HG03196 (cell line): ENCODE measurements at regions not wholly inside any gene's neighbourhood (a gene's known extent, or its start where the extent isn't known, plus 50 kb on each side); places are given as distances from the start of the nearest gene placed in this dataset.

ENCODE experiments used
- ATAC-seq: cut with Tn5 transposase; IDR thresholded peaks from one replicate; pipeline ENCODE4 v1.9.1; 2021; ENCODE audit not compliant: unreplicated experiment

DNA sequence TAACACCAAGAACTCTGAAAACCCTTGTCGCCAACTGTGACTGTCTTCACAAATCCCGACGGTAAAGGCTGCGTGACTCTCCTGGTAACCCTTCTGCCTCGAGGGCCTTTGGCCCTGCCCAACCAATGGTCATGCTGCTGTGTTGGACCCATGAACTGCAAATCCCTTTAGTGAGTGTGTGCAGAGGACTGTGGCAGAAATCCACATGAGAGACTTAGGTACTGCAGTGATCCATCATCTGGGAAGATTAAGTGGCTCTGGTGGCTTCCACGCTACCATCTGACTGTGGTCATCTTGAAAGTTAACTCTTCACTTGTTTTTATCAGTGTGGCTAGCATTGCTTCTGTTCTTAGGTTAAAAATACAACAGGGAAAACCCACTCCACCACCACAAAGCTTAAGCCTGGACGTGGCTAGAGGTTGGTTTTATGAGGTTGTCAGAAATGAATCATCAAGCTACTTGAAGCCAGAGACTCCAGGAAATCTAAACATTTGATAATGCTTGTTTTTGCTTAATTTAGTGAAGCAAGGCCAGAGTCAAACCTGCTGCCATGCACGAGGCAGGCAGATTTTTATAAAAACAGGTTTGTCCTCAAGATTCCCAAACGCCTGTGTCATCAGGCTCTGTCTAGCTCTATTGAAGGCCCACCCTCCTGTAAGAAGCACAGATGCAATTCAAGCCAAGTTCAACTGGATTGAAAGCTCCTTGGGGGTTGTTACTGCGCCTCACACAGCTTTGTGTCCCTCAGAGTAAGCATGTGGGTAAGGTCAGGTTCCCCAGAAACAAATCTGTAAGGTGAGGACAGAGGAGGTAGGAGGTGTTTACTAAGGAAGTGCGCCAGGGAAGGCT is 52.7 kb upstream of the ERCC6L2 start:
- ATAC-seq: peak; percentile 88

DNA sequence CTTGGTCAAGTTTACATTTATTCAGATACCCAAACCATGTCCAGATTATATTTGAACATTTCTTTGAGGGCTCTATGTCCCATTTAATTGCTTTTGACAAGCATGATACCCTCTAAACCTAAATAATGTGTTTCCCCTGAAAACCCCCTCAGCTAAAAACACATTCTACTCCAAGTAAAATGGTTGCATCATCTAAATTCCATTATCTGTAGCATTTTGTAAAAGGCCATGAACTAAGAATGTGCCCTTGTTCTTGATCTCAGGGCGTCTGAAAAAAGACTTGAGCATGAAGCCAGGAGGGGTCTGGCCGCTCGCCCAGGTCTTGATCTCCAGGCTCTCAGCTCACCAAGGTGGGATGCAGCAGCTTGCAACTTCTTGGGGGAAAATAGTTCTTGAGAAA is 53.5 kb upstream of the ERCC6L2 start:
- ATAC-seq: no peak

DNA sequence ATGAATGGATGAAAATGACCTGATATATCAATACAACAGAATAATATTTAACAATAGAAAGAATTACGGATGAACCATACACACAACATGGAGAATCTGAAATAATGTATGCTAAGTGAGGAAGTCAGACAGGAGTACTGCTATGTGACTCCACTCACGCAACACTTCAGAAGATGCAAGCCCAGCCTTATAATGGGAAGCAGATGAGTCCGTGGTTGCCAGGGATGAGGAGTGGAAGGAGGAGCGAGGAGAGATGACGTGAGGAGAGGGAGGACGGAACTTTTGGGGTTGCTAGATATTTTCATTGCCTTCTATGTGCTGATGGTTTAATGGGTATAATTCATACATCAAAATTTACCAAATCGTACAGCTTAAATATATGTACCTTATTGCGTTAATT is 55.4 kb upstream of the ERCC6L2 start:
- ATAC-seq: no peak

DNA sequence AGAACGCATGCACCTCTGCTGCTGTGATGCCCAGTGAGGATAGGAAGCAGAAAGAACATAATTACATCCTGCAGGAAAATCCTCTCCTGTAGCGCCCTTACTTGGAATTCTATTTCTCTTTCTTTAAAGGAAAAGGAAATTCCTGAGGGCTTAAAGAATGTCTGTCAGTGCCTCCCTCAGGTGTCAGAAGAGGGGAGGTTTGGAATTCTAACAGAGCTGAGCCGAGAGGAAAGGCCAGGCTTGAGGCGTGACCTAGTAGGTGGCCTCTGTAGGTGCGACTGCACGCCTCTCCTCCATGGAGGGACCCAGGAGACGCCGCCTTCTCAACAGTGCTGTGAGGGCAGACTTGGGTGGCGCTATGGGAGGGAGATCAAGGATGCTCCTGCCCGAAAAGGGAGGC is 55.9 kb upstream of the ERCC6L2 start:
- ATAC-seq: no peak

DNA sequence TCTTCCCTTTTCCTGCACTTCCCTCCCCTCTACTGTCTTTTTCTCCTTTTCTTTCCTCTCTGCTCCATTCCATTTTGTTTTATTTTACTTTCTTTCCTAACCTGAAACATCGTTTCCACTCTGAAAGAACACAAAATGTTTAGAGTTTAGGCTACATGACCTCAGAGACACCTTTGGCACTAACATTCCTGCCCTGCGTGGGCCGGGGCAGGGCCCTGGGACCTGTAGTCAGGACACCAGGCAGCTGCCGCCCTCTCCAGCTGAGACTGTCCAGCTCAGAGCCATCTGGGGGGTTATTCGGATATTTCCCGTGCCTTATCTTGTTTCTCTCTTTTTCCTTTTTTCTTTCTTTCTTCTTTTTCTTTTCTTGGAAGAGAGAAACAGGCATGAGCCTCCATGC is 58.3 kb upstream of the ERCC6L2 start:
- no peak for ATAC-seq

DNA sequence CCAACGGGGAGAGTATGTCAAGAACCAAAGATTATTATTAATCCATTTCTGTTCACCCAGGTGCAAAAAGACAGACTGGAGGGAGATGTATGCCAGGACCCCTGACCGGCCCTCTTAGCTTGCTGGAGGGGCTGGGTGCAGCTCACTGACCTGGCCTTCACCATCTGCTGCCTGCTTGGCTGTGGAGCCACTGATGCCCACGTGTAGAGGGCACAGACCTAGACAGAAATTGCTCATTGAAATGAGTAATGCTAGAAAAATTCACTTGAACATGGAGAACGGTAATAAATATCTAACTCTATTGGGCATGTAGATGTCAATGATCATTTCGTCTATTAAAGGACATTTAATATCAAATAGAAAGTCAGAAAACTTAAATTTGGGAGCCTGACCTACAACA is 58.8 kb upstream of the ERCC6L2 start:
- no peak for ATAC-seq

DNA sequence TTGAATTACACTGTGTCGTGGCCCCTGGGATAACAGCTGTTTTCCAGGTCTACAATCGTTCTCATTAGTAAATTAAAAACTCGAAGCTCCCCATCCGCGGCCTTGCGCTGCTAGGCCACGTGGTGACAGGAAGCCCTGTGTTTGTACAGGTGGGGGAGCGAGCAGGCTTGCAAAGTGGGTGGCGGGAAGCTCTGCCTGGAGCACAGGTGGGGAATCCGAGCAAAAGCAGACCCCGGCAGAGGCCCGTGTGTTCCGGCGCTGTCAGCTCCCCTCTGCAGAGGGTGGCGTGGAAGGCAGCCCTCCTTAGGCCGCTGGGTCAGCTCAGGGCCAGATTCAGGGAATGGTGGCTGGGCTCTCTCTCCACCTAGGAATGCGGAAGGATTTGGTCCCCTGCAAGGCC is 59.5 kb upstream of the ERCC6L2 start:
- ATAC-seq: no peak

DNA sequence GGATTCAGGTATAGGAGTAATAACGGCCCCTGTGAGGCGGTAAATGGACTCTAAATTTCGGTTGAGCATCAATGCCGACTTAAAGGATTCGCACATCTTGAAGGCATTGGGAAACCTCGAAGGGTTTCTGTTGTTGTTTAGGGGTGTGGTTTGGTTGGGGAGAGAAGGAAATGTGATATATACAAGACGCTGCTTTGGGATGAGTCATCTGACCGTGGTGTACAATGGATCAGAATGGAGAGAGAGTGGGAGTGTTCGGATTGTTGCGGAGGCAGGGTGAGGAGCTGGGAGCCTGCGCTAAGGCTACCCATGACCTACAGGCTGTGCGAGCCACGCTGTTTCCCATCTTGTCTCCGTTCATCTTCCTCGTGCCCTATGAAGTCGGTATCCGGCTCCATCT is 60.4 kb upstream of the ERCC6L2 start:
- no peak for ATAC-seq

DNA sequence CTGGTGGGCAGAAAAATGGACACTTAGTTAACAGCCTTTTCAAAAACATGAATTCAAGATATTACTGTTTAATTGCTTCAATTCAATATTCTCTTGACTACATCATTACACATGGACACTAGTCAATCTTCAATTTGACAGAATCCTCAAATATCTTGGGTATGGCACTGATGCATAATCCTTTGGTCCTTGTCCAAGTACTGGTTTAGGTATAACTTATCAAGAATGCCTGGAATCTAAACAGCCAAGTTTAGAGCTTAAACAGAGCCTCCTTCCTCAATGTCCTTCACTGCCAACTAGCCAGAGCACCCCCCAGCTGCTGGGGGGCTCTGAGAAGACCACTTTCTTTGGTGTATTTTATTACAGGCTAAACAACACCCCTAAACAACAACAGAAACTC is 61.6 kb upstream of the ERCC6L2 start:
- no peak for ATAC-seq

DNA sequence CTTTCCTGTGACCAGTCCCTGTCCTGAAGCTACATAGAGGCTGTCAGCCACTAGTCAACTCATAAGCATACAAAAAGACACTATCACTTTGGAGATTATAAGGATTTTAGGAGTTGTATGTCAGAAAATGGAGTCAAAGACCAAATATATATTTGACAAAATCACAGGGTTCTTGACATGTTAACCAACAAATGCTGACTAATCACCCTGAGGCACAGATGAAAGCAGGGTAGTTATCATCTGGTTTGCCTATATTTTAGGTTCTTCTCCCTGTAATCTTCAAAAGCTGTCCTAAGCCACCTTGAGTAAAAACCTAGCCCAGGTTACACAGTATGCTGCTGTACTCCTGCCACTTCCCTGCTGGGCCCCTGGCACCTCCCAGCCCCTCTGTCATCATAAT is 64.7 kb upstream of the ERCC6L2 start:
- ATAC-seq: no peak

DNA sequence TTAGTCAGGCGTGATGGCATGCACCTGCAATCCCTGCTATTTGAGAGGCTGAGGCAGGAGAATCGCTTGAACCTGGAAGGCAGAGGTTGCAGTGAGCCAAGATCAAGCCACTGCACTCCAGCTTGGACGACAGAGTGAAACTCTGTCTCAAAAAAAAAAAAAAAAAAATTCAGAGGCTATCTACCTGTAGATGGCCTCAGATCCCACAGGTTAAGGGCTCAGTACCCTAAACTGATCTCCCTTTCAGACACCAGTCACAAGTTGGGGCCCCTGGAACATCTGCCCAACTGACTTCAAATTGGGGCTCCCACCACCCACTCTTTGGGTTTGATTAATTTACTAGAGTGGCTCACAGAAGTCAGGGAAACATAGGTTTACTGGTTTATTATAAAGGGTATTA is 65.4 kb upstream of the ERCC6L2 start:
- no peak for ATAC-seq

DNA sequence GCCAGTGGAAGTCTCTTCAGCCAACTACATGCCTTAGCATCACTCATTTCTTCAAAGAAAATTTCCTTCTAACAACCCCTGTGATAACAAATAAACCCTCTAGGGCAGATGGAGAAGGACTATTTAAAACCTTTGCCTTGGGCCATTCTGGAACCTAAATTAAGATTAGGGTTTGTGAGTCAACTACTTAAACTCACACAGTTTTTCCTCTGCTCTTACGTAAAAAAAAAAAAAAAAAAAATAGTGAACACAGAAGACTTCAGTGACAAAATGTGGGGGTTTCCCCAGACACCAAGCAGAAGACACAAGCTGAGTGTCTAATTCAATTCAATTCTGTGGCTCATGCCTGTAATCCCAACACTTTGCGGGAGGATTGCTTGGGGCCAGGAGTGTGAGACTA is 65.8 kb upstream of the ERCC6L2 start:
- no peak for ATAC-seq

DNA sequence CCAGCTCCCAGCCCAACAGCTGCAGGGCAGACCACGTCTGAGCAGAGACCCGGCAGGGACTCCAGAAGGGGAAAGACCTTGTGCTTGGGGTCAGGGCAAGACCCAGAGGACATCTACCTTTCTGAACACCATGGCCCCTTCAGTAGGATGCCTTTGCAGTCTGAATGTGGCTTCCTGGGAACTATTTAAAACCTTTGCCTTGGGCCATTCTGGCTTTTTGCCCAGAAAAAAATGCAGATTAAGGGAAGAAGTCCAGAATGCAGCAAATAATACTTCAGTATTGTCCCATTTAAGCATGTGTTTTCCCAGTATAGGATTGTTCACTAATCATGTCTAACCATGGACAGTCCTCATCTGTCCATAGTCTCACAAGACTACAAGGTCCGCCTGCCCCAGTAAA is 67.5 kb upstream of the ERCC6L2 start:
- no peak for ATAC-seq

DNA sequence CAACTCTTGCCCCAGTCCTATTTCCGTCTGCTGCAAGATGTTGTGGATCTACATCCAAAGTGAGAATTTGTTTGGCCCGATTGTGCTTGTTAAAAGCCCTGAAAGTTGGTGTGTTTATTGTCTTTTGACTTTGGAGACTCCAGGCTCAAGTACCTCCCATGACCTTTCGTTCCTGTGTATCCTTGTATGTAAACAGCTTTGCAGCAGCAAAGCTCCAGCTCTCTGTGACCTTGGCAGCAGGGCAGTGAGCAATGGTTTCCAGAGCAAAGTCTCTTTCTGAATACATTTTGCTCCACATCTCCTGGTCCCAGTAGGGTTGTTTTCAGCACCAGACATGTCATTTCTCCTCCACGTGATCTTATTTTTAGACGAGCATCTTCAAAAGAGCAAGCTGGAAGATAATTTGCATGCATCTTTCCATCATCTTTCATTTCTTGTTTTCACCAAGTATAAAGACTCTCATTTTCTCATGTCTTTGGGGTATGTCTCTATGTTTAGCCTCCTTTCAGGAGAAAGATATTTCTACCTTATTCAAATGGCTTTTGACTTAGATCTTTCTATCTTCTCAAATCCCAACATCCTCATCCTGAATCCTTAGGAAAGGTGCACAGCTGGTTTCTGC is 68.1 kb upstream of the ERCC6L2 start:
- no peak for ATAC-seq

DNA sequence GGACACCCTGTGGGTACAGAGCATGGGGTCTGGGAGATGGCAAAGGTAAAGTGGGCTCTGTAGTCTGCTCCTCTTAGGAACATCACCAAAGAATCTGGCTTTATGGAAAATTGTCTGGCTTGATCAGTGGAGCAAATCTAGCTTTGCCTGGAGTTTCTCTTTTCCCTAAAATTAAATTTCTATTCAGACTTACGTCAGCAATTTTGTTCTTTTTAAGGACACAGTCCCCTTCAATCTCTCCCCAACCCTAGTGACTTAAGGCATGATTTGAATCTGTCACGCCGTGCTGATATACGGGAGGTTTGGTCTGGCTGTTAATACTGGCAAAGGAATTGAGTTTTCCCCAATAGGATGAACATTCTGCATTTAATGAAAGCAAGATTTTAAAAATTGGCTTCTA is 72.3 kb upstream of the ERCC6L2 start:
- no peak for ATAC-seq

DNA sequence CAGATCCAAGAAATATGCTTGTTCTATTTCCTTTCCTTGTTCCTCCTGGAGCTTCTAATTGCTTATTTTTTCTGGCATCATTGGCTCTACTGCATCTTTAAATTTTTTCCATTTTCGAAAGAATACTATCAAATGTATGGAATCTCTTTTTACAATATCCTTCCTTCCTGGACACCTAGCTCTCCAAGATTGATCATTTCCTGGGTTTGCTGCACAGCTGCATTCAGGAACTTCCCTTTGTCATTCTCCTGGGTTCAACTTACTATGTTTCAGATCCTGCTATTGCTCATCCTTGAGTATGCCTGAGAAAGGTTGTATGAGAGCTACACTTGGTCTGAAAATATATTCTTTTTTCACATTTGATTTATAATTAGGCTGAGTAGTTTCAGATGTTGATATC is 73.7 kb upstream of the ERCC6L2 start:
- no peak for ATAC-seq

DNA sequence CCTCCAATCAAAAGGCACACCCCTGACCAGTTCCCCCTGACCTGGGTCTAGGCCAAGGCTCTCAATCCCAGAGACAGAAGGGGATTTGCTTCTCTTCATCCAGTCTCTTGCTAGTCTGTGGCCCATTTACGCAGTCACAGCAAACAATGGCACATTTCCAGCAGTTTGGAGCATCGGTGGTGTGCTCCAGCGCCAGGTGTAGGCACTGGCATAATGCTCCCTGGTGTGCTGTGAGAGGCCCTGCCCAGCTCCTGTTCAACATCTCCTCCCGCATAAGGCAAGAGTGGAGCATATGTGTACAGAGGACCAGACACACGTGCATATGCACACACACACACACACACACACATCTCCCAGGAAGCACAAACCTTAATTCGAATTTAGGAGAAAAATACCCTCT is 79.5 kb upstream of the ERCC6L2 start:
- ATAC-seq: no peak

DNA sequence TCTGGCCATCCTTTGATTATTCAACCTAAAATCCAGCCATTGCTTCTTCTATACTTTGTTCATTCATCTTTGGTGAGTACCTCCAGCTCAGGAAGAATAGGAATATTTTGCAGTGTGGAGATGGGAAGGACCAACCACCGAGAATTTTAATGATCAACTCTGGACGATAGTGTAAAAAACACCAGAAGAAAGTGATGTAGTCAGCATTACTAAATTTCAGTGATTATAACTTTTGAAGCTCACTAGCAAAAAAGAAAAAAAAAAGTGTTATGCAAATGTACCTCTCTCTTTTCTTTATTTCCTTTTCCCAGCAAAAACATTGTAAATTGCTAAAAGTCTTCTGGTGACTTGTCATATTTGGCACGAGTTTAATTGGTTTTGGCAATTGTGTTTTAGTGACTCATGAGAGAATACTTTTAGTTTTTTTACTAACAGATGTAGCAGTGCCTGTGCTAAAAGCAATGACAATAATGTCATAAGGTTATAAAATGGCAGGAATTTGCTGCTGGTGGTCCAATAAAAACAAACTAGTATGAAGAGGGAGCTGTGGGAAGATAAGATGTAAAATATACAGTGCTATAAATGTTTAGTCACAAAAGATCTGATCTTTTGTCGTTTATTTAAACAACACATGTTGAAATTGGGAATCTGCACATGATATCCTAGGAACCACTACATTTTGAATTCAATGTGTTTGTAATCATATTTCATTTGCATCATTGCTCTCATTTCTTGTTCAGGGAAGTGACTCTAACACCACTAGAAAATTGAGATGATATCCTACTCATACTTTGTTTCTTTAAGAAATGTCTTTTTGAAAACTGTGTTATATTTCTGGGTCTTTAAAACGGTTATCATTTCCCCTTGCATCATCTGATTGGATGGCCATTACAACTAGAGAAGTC is 81.3 kb upstream of the ERCC6L2 start:
- no peak for ATAC-seq

DNA sequence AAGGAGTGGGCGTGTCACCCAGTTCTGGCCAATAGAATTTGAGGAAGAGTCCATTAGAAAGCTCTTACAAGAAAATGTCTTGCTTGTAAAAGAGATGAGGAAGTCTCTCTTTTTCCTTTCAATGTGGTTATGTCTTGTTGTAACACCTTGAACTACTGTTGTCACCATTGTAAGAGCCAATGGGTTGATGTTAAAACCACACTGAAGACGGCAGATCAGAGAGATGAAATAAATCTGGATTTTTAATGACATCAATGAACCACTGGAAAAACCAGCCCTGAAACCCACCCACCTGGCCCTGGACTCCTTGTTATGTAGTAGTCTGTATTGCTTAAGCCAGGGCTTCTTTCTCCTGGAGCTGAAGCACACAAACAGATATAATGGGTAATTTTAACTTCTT is 83.8 kb upstream of the ERCC6L2 start:
- no peak for ATAC-seq

DNA sequence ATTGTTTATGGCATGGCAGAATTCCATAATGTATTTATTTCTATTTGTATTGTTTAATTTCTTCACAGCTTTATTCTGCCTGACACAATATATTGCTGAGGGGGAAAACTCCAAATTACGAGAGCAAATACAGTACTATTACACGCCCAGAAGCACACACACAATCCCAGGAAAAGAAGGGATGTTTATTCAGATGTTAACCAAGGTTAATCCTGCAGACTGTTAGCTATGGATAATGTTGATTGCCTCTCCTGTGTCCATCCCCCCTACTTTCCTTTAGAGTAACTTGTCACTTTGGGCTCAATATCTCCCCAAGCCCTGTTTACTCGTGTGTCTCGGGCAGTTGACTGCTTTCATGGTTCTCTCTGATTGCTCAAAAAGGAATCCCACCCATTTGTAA is 84.2 kb upstream of the ERCC6L2 start:
- ATAC-seq: no peak

DNA sequence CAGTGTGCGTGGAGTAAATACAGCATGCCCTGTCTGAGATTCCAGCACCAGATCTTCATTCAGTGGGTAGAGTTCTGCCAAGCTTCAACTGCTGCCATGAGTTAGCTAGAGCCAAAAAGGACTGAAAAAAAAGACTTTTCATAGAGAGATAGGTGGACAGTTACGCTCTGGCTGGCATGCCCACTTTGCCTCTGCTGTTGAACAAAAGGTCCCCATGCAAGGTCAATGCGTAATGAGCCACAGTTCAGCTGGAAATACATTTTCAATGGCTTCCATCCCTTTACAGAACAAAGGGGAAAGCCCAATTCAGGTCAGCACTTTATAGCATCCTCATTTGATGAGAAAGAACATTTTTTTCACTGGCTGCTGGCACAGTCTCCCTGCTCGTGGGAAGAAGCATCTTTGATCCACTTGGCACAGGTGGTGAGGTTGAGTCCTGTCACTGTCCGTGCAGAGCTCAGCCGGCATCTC is 86.9 kb upstream of the ERCC6L2 start:
- no peak for ATAC-seq

DNA sequence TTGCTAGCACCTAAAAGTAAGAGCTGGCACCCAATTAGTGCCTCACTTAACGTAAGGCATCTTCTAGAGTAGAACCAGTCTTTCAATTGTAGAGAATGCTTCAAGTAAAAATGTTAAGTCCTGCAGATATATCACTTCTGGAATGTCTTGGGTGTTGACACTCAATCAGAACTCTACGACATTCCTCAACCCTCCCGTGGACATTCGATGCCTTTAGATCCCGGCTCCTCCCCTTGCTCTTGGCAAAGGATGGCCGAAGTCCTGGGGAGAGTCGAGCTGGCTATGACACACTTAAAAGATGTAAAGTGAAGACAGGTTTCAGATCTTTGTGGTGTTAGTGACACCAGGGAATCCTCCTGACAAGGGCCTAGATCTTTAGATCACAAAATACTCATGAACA is 87.5 kb upstream of the ERCC6L2 start:
- no peak for ATAC-seq
